ENCODE measurements at regions not wholly inside any gene's neighbourhood (a gene's known extent, or its start where the extent isn't known, plus 50 kb on each side); places are given as distances from the start of the nearest gene placed in this dataset.

DNA sequence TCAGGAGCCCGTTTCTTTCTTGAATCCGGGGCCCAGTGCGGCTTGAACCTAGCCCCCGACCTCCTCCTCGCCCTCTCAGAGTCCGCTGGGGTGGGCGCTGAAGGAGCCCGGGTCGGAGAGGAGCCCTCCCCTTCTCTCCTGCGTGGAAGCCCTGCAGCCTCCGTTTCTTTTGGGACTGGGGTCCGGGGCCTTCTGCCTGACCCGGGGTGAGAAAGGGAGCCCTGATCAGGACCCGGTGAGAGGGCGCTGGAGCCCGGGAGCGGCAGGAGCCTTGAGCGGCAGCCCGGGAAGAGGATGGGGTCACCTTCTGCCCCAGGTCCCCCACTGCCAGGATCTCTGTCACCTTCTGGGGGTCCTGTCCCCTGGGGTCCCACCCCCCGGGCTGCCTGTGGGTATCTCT is 162.3 kb downstream of the ZNF33B start:
- ChIA-PET CTCF (no interaction called here), POLR2A (no interaction called here)
- no peak for DNase-seq (ENCODE audit: low read depth, low spot score)
- TF ChIP-seq, protein P1, sequence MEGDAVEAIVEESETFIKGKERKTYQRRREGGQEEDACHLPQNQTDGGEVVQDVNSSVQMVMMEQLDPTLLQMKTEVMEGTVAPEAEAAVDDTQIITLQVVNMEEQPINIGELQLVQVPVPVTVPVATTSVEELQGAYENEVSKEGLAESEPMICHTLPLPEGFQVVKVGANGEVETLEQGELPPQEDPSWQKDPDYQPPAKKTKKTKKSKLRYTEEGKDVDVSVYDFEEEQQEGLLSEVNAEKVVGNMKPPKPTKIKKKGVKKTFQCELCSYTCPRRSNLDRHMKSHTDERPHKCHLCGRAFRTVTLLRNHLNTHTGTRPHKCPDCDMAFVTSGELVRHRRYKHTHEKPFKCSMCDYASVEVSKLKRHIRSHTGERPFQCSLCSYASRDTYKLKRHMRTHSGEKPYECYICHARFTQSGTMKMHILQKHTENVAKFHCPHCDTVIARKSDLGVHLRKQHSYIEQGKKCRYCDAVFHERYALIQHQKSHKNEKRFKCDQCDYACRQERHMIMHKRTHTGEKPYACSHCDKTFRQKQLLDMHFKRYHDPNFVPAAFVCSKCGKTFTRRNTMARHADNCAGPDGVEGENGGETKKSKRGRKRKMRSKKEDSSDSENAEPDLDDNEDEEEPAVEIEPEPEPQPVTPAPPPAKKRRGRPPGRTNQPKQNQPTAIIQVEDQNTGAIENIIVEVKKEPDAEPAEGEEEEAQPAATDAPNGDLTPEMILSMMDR (IDR thresholded peaks at IDR 0.05; ENCODE audit: insufficient read depth, low read length, missing control alignments), result no peak
- peak overlapping the region; percentile 46 for H3K4me3 ChIP-seq (ENCODE audit: low read depth, low read length)

DNA sequence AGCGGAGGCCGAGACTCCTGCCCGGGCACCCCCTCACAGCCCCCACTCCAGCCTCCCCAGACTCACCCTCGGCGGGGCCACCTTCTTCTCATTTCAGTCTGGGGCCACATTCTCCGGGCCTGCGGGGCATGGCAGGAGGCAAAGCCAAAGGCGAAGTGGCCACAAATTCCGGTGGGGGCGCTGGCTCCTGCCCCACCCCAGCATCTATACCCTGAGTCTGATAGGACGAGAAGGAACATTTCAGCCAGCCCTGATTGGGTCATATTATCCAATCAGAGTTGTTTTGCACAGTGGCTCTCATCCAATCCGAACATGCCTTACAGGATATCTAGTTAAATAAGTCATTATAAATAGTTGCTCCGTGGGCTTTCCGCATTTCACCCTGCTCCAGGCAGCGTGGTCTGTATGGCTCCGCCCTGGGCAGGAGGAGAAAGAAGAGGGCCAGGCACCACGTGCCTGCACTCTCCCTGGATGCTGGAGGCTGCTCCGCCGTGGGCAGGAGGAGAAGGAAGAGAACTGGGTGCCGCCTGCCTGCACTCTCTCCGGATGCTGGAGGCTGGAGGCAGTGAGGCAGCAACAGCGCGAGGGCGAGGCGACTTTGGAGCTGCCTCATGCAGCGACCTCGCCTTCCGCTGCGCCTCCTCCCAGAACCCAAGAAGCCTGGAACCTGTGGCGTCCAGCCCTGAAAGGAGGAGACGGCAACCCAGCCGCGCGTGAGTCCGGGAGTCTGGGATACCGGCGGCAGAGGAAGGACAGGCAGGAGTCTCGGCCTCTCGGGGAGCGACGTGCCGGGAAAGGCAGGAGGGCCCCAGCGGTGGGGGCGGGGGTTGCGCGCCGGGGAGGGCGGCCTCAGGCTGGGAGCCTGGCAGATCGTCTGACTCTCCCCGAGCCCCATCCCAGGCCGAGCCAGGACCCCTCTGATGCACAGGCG is 162.9 kb downstream of the ZNF33B start:
- H3K4me3 ChIP-seq (ENCODE audit: low read depth, low read length), result peak overlapping the region; percentile 46
- DNase-seq (ENCODE audit: low read depth, low spot score), result no peak
- POLR2A ChIA-PET, result no interaction called here
- TF ChIP-seq, protein P1 (IDR thresholded peaks at IDR 0.05; ENCODE audit: insufficient read depth, low read length, missing control alignments), result no peak
- CTCF ChIA-PET, result no interaction called here

DNA sequence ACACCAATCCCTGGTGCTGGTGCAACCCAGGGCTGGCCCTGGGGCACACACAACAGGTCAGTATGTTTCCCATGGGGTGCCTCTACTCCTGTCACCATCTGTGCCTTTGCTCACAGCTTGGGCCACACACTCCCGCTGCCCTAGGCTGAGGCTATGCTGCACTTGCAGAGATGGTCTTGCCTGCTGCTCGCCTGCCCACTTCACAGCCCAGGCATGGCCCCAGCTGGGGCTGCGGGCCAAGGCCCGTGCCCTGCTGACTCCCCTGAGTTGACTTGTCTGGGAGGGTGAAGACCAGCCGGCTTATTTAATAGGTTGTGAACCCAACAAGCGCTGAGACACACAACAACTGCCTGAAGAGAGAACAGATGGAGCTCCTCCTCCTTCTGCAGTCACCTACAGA is 184.1 kb downstream of the ZNF33B start:
- no peak overlapping the region for H3K4me3 ChIP-seq (ENCODE audit: low read depth, low read length)
- POLR2A ChIA-PET, result no interaction called here
- no peak for DNase-seq (ENCODE audit: low read depth, low spot score)
- TF ChIP-seq, protein P1 (IDR thresholded peaks at IDR 0.05; ENCODE audit: insufficient read depth, low read length, missing control alignments), result no peak
- CTCF ChIA-PET, result no interaction called here

DNA sequence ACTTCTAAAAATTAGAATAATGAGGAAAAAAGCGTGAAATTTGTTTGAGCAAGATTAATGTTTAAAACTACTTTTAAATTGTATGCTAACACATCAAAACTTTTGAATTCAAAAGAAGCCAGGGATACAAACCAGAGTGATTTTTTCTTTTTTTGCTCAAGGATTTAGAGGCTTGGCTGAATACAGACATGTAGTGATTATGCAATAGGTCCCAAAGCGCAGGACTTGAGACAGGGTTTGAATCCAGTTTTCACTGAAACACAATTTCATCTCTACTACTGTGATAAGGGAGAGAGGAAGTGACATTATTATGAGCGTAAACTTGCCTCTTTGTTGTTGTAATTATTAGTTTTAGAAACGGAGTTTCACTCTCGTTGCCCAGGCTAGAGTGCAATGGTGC is 207.3 kb downstream of the ZNF33B start:
- ChIA-PET CTCF (no interaction called here), POLR2A (no interaction called here)
- H3K4me3 ChIP-seq (ENCODE audit: low read depth, low read length), result no peak overlapping the region
- TF ChIP-seq, protein P1 (IDR thresholded peaks at IDR 0.05; ENCODE audit: insufficient read depth, low read length, missing control alignments), result no peak
- DNase-seq (ENCODE audit: low read depth, low spot score), result no peak

DNA sequence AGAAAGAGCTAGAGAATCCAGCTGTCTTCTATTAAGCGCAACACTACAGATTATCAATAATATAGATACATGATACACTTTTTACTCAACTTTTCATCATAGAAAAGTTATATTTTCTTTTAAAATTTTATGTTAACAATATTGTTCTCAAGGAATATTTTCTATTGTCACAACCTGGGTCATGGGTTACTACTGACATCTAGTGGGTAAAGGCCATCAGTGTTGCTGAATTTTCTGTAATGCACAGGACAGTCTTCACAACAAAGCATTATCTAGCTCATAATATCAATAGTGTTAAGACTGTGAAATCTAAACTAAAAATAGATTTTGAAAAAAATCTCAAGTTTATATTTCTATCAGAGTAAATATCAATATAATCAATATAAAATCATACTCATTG is 209.8 kb downstream of the ZNF33B start:
- TF ChIP-seq, protein P1 (IDR thresholded peaks at IDR 0.05; ENCODE audit: insufficient read depth, low read length, missing control alignments), result no peak
- CTCF ChIA-PET, result no interaction called here

DNA sequence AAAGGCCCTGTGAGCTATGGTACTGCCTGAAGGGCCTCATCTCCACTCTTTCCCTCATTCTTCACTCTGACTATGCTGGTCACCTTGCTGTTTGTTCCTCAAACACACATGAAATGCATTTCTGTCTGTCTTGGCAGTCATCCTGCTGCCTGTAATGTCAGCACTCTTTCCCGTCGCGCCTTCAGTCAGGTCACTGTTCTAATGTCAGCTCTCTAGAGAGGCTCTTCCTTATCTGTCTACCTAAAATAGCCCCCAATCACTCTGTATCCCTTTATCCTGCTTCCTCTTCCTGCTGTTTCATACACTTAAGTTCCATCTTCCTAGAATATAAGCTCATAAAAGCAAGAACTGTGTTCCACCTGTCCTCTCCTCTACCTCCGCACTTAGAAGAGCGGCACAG is 215.5 kb downstream of the ZNF33B start:
- H3K4me3 ChIP-seq (ENCODE audit: low read depth, low read length), result no peak overlapping the region
- TF ChIP-seq, protein P1 (IDR thresholded peaks at IDR 0.05; ENCODE audit: insufficient read depth, low read length, missing control alignments), result no peak
- ChIA-PET POLR2A (no interaction called here), CTCF (no interaction called here)
- no peak for DNase-seq (ENCODE audit: low read depth, low spot score)

More for the DNA sequence above, 209.8 kb downstream of the ZNF33B start:
- H3K4me3 ChIP-seq (ENCODE audit: low read depth, low read length), result no peak overlapping the region
- POLR2A ChIA-PET, result no interaction called here
- DNase-seq (ENCODE audit: low read depth, low spot score), result no peak
